GM20431 (cell line): ENCODE measurements at regions not wholly inside any gene's neighbourhood (a gene's known extent, or its start where the extent isn't known, plus 50 kb on each side); places are given as distances from the start of the nearest gene placed in this dataset.
"Not testable (repeated sequence)": the region's sequence is repeated elsewhere in the genome, so short reads cannot be mapped to it uniquely, and the experiment has no call there.

ENCODE experiments used
- in situ Hi-C: fragments of 300-500 bp; cut with MseI, MboI; formaldehyde crosslinking; loops from one replicate; pipeline ENCODE4 v1.15.0; 2020; ENCODE audit warnings: low sequenced_read_pairs; ENCODE audit not compliant: unreplicated experiment

- in situ Hi-C loops: no loop called here
Observed at GRCh38 chr12:46884362-46884761, 58.6 kb upstream of the SLC38A4 start.

- in situ Hi-C loops: no loop called here
Observed at GRCh38 chr12:46886541-46887041, 60.8 kb upstream of the SLC38A4 start.

GRCh38 chr12:46887870-46888269 lies 62.1 kb upstream of the SLC38A4 start:
- in situ Hi-C loops: no loop called here

GRCh38 chr12:46888568-46888967 lies 62.8 kb upstream of the SLC38A4 start:
- in situ Hi-C loops: no loop called here

- in situ Hi-C loops: no loop called here
Observed at GRCh38 chr12:46891306-46891705, 65.5 kb upstream of the SLC38A4 start.

GRCh38 chr12:46892034-46892705 lies 66.4 kb upstream of the SLC38A4 start:
- in situ Hi-C loops: no loop called here

GRCh38 chr12:46892887-46893286 lies 67.1 kb upstream of the SLC38A4 start:
- in situ Hi-C loops: no loop called here

- in situ Hi-C loops: no loop called here
Observed at GRCh38 chr12:46893434-46893833, 67.6 kb upstream of the SLC38A4 start.

- in situ Hi-C loops: no loop called here
Observed at GRCh38 chr12:46895726-46896125, 69.9 kb upstream of the SLC38A4 start.

GRCh38 chr12:46896680-46897079 lies 70.9 kb upstream of the SLC38A4 start:
- in situ Hi-C loops: no loop called here

- in situ Hi-C loops: no loop called here
Observed at GRCh38 chr12:46898152-46898931, 72.5 kb upstream of the SLC38A4 start.

GRCh38 chr12:46898989-46899388 lies 73.2 kb upstream of the SLC38A4 start:
- in situ Hi-C loops: no loop called here

GRCh38 chr12:46900734-46901463 lies 75.1 kb upstream of the SLC38A4 start:
- in situ Hi-C loops: no loop called here

- in situ Hi-C loops: no loop called here
Observed at GRCh38 chr12:46901464-46902205, 75.8 kb upstream of the SLC38A4 start.

- in situ Hi-C loops: no loop called here
Observed at GRCh38 chr12:46903058-46903457, 77.3 kb upstream of the SLC38A4 start.

GRCh38 chr12:46904406-46905238 lies 78.8 kb upstream of the SLC38A4 start:
- in situ Hi-C loops: no loop called here

- in situ Hi-C loops: not testable (repeated sequence)
Observed at GRCh38 chr12:46905239-46905627, 79.4 kb upstream of the SLC38A4 start.

GRCh38 chr12:46907791-46908190 lies 82.0 kb upstream of the SLC38A4 start:
- in situ Hi-C loops: no loop called here

GRCh38 chr12:46908236-46908935 lies 82.6 kb upstream of the SLC38A4 start:
- in situ Hi-C loops: no loop called here
